ENCODE measurements at regions not wholly inside any gene's neighbourhood (a gene's known extent, or its start where the extent isn't known, plus 50 kb on each side); places are given as distances from the start of the nearest gene placed in this dataset.

GRCh38 chr1:29719253-29719652, 482.9 kb downstream of the PTPRU start:
- TF ChIP-seq CTCF (IDR thresholded peaks at IDR 0.05) (no peak), POLR2A (IDR thresholded peaks at IDR 0.05) (no peak)

All from upper lobe of left lung (tissue), 4 donors.